GM20000 (cell line): ENCODE measurements at regions not wholly inside any gene's neighbourhood (a gene's known extent, or its start where the extent isn't known, plus 50 kb on each side); places are given as distances from the start of the nearest gene placed in this dataset.
A peak's percentile ranks its signal among the peaks of the same experiment; 100 is the strongest.

ENCODE experiments used
- DNase-seq: peaks from one replicate; pipeline ENCODE4 v3.0.0; 2012; ENCODE audit warnings: low spot score
- TF ChIP-seq, protein P1 (sequence below): IDR thresholded peaks from 2 replicates; pipeline ENCODE4 v1.5.1; 2012; ENCODE audit warnings: mild to moderate bottlenecking, control low read depth; ENCODE audit errors: extremely low read depth, missing control alignments

DNA sequence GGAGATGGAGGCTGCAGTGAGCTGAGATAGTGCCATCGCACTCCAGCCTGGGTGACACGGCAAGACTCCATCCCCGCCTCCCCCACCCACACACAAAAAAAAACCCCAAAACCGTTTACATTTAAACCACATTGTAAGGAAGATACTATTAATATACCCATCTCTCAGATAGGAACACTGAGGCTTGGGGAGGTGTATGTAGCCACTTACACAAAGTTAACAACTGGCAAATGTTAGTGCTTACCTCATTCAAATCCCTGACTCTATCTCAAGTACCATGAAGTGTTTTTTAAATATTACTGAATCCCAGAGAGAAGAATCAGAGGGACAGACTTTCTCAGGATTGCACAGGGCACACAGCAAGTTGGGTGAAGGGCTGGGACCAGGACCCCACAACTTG, 164.5 kb downstream of the MIAT start:
- TF ChIP-seq, protein P1, sequence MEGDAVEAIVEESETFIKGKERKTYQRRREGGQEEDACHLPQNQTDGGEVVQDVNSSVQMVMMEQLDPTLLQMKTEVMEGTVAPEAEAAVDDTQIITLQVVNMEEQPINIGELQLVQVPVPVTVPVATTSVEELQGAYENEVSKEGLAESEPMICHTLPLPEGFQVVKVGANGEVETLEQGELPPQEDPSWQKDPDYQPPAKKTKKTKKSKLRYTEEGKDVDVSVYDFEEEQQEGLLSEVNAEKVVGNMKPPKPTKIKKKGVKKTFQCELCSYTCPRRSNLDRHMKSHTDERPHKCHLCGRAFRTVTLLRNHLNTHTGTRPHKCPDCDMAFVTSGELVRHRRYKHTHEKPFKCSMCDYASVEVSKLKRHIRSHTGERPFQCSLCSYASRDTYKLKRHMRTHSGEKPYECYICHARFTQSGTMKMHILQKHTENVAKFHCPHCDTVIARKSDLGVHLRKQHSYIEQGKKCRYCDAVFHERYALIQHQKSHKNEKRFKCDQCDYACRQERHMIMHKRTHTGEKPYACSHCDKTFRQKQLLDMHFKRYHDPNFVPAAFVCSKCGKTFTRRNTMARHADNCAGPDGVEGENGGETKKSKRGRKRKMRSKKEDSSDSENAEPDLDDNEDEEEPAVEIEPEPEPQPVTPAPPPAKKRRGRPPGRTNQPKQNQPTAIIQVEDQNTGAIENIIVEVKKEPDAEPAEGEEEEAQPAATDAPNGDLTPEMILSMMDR: no peak
- no peak for DNase-seq

DNA sequence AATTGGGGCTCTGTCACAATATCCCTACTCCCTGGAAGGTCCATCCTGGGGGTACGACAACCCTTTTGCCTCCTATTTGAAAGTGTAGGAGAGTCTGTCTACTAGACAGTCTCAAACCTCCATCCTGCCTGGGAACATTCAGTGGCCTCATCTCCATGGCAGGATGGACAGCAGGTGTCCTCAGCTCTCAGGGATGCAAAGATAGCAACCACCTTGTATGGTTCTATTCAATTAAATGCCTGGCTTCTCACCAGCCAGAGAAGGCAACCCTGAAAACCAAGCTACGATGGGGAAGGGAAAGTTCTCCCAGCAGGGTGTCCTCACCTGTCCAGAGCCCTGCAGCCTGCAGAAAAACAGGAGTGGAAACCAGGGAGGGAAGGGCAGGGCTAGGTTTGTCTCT, 164.9 kb downstream of the MIAT start:
- TF ChIP-seq, protein P1: no peak
- no peak for DNase-seq

DNA sequence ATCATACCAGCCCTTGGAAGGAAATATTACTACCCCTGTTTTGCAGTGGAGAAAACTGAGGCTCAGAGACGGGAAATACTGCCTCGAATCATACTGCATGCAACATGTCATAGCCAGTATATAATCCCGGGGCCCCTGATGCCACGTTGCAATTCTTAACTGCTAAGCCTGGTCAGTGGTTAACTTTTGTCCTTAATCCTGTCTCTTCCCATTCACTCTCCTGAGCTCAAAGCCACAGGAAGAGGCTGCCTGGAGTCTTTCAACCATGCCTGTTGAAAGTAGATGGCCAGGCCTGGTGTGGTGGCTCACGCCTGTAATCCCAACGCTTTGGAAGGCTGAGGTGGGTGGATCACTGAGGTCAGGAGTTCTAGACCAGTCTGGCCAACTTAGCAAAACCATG, 166.6 kb downstream of the MIAT start:
- no peak for DNase-seq
- TF ChIP-seq, protein P1: no peak

DNA sequence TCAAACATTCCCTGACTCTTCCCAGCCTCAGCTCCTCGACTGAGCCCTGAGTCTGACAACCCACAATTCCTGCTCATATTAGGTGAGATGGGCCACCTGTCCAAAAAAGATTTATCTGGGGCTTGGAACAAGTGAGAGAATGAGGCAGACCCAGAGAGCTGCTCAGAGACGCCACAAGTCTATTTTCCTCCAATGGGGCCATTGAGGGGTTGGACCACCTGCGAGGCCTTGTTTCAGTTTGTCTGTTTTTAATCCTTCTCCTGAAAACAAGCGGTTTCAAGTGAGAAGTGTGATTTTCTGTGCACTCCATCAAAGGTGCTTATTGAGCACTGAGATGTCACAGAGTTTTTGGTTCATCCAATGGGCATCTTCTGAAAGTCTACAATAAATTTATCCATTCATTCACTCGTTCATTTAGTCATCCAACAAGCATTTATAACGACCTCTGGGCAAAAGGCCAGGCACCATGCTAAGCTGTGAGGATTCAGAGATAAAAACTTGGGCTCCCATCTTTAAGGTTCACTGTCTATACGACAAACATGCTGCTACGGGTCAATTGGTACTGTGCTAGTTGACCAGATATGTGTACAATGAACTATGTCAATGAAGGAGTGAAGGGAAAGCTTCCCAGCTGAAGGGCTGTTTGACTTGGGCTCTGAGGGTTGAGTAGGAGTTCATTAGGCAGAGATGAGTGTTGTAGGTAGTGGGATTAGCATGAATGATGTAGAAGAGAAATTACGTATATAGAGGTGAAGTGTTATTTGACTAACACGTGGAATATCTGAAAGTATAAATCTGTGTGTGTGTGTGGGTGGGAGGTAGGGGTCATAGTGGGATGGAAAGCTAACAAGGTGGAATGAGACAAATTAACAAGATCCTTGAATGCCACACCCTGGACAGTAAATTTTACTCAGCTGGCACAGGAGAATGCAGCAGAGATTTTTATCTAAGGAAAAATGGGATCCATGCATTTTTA, 168.9 kb downstream of the MIAT start:
- no peak for DNase-seq
- TF ChIP-seq, protein P1: no peak

DNA sequence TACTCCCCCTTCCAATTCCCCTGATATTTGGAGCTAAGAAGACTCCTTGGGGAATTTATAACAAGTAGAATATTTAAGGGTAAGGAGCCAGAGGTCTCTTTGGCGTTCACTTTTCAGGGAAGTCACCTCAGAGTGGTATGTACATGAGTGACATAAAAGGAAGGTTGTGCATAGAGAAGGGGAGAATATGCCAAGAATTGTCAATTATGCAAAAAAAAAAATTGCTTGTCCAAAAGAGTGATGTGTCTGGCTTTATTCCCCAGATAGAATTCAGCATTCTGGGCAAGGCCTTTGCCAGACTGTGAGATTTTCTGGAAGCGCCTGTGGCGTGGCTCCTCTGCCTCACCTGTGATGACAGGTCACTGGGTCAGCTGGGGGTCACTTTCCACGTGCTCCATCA, 170.2 kb downstream of the MIAT start:
- TF ChIP-seq, protein P1: no peak
- no peak for DNase-seq

DNA sequence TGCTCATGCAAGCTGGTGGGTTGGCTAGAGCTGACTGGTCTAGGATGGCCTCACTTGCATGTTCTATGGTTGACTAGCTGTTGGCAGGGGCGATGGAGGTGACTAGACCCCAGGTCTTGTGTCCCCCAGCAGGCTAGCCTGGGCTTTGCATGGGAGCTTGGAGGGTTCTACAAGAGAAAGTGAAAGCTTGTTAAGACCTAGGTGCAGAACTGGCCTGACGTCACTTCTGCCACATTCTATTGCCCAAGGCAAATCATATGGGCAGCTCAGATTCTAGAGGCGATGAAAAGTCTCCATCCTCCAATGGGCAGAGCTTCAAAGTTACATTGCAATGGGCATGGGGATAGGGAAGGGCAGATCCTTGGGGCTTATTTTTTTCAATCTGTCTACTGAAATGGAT, 170.9 kb downstream of the MIAT start:
- TF ChIP-seq, protein P1: no peak
- DNase-seq: peak; percentile 22

DNA sequence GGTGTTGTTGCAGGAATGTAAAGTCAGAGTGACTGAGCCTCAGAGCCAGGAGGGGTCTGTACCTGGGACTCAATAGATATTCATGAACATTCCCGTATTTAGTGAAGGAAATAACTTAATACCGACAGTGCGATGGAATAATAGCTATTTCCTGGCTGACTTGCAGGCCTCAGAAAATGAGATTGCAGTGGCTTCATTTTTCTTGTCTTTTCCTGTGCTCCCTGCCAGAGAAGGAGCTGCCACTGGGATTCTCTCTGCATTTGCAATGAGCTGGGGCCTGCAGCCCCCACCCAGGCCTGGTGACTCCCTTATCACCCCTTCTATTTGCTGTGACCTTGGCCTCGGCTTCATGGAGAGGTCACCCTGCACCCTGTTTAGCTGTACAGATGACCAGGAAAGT, 173.4 kb downstream of the MIAT start:
- TF ChIP-seq, protein P1: no peak
- no peak for DNase-seq
